Adrenal gland (tissue), 5 donors: ENCODE measurements at regions not wholly inside any gene's neighbourhood (a gene's known extent, or its start where the extent isn't known, plus 50 kb on each side); places are given as distances from the start of the nearest gene placed in this dataset.
"Not testable (repeated sequence)": the region's sequence is repeated elsewhere in the genome, so short reads cannot be mapped to it uniquely, and the experiment has no call there.

Experiments
- POLR2A ChIP-seq, 2 donors: fragments of 450-650 bp; IDR thresholded peaks; one replicate each; pipeline ENCODE4 v1.6.1; 2017; ENCODE audit warnings: antibody characterized with exemption in 2 of 2, mild to moderate bottlenecking in 2 of 2, moderate library complexity in 1 of 2
- TF ChIP-seq, protein P1 (sequence below), 6 experiments: fragments of 450-650 bp in 4 of 6; fragments of 200-600 bp in 2 of 6; sonication (generic) in 1 of 6; IDR thresholded peaks; 1 replicate in 5 of 6; 2 replicates in 1 of 6; pipeline versions ENCODE4 v1.5.1 to v1.8.0; 2016 to 2021; ENCODE audit warnings: antibody characterized with exemption in 6 of 6, mild to moderate bottlenecking in 2 of 6, moderate library complexity in 1 of 6
- donor health status: DM: no; HTN: no; CAD: no.

DNA sequence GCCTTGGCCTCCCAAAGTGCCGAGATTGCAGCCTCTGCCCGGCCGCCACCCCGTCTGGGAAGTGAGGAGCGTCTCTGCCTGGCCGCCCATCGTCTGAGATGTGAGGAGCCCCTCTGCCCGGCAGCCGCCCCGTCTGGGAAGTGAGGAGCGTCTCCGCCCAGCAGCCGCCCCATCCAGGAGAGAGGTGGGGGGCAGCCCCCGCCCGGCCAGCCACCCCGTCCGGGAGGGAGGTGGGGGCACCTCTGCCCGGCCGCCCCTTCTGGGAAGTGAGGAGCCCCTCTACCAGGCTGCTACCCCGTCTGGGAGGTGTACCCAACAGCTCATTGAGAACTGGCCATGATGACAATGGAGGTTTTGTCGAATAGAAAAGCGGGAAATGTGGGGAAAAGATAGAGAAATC is 1530.9 kb downstream of the REEP3 start:
- TF ChIP-seq, protein P1, sequence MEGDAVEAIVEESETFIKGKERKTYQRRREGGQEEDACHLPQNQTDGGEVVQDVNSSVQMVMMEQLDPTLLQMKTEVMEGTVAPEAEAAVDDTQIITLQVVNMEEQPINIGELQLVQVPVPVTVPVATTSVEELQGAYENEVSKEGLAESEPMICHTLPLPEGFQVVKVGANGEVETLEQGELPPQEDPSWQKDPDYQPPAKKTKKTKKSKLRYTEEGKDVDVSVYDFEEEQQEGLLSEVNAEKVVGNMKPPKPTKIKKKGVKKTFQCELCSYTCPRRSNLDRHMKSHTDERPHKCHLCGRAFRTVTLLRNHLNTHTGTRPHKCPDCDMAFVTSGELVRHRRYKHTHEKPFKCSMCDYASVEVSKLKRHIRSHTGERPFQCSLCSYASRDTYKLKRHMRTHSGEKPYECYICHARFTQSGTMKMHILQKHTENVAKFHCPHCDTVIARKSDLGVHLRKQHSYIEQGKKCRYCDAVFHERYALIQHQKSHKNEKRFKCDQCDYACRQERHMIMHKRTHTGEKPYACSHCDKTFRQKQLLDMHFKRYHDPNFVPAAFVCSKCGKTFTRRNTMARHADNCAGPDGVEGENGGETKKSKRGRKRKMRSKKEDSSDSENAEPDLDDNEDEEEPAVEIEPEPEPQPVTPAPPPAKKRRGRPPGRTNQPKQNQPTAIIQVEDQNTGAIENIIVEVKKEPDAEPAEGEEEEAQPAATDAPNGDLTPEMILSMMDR (IDR thresholded peaks at IDR 0.05): not testable (repeated sequence)
- TF ChIP-seq POLR2A (IDR thresholded peaks at IDR 0.05): not testable (repeated sequence)
